H1 (cell line): ENCODE measurements at regions not wholly inside any gene's neighbourhood (a gene's known extent, or its start where the extent isn't known, plus 50 kb on each side); places are given as distances from the start of the nearest gene placed in this dataset.

ENCODE experiments used
- CTCF ChIA-PET: fragments of 300-600 bp; sonication (Branson Sonifier 250); formaldehyde crosslinking; loops from one replicate; lab custom pipeline; 2021; ENCODE audit not compliant: partially characterized antibody; lab: Charles Lee
- POLR2A ChIA-PET: fragments of 300-600 bp; sonication (Branson Sonifier 250); formaldehyde crosslinking; loops from one replicate; lab custom pipeline; 2021; ENCODE audit warnings: inconsistent platforms; ENCODE audit not compliant: partially characterized antibody; lab: Charles Lee
- DNase-seq, 2 experiments: peaks; one replicate each; pipeline versions ENCODE4 v3.0.0 to v3.0.0-alpha.2; 2010 to 2022; ENCODE audit warnings: low spot score in 2 of 2, low read depth in 1 of 2, mixed read lengths in 1 of 2
- FAIRE-seq: peaks from 2 replicates; lab custom pipeline; 2011; peaks lifted over from hg19 to GRCh38; lab: Jason Lieb, UNC
- H2AFZ ChIP-seq: 2 replicates; pipeline ENCODE4 v1.8.1; 2012; ENCODE audit warnings: low read length, inconsistent platforms
- H2AK5ac ChIP-seq: 2 replicates; pipeline ENCODE4 v1.6.1; 2013; ENCODE audit warnings: low read depth, low read length
- H2BK120ac ChIP-seq: replicated peaks from 2 replicates; pipeline ENCODE3; 2013; ENCODE audit warnings: low read depth, low read length, inconsistent platforms
- H2BK12ac ChIP-seq: 2 replicates; pipeline ENCODE4 v1.6.1; 2013; ENCODE audit warnings: low read depth, low read length
- H2BK15ac ChIP-seq: 2 replicates; pipeline ENCODE4 v1.6.1; 2013; ENCODE audit warnings: low read length
- H2BK20ac ChIP-seq: 2 replicates; pipeline ENCODE4 v1.6.1; 2013; ENCODE audit warnings: low read length
- H2BK5ac ChIP-seq: 2 replicates; pipeline ENCODE4 v1.6.1; 2013; ENCODE audit warnings: low read depth, low read length
- H3K14ac ChIP-seq: 2 replicates; pipeline ENCODE4 v1.6.1; 2013; ENCODE audit warnings: inconsistent platforms; ENCODE audit not compliant: insufficient read length
- H3K18ac ChIP-seq: 2 replicates; pipeline ENCODE4 v1.6.1; 2013; ENCODE audit warnings: low read length; ENCODE audit errors: extremely low read depth
- H3K23ac ChIP-seq: 2 replicates; pipeline ENCODE4 v1.6.1; 2013; ENCODE audit warnings: inconsistent platforms; ENCODE audit not compliant: insufficient read length
- H3K23me2 ChIP-seq: 2 replicates; pipeline ENCODE4 v1.6.1; 2013; ENCODE audit warnings: low read depth, low read length
- H3K27ac ChIP-seq: 2 replicates; pipeline ENCODE4 v1.6.1; 2011; ENCODE audit warnings: low read depth, low read length, inconsistent platforms
- H3K27me3 ChIP-seq, 4 experiments: replicated peaks in 1 of 4; 1 replicate in 1 of 4; 2 replicates in 3 of 4; pipeline versions ENCODE4 v1.6.1 to v1.8.1; 2011 to 2013; ENCODE audit warnings: low read length in 3 of 4, mild to moderate bottlenecking in 3 of 4, inconsistent platforms in 2 of 4, mixed read lengths in 2 of 4, moderate library complexity in 1 of 4; ENCODE audit not compliant: control insufficient read depth in 3 of 4, insufficient read depth in 3 of 4; ENCODE audit errors: extremely low read depth in 1 of 4
- H3K36me3 ChIP-seq, 4 experiments: 2 replicates each; pipeline versions ENCODE4 v1.6.1 to v1.8.1; 2011 to 2013; ENCODE audit warnings: mild to moderate bottlenecking in 4 of 4, low read length in 3 of 4, moderate library complexity in 2 of 4, control low read depth in 1 of 4, inconsistent platforms in 1 of 4; ENCODE audit not compliant: insufficient read depth in 4 of 4, control insufficient read depth in 2 of 4
- H3K4ac ChIP-seq: replicated peaks from 2 replicates; pipeline ENCODE3; 2013; ENCODE audit warnings: low read length, low read depth, mixed read lengths, inconsistent platforms; ENCODE audit not compliant: insufficient read length
- H3K4me1 ChIP-seq, 4 experiments: replicated peaks in 1 of 4; 1 replicate in 1 of 4; 2 replicates in 3 of 4; pipeline versions ENCODE4 v1.6.1 to v1.8.1; 2011 to 2013; ENCODE audit warnings: low read length in 3 of 4, inconsistent platforms in 2 of 4, mixed read lengths in 1 of 4; ENCODE audit not compliant: insufficient read depth in 4 of 4, control insufficient read depth in 3 of 4
- H3K4me2 ChIP-seq, 2 experiments: 2 replicates each; pipeline versions ENCODE4 v1.6.1 to v1.8.1; 2011 to 2013; ENCODE audit warnings: low read depth in 2 of 2, low read length in 2 of 2, control low read depth in 1 of 2, inconsistent platforms in 1 of 2, mild to moderate bottlenecking in 1 of 2; ENCODE audit not compliant: insufficient read depth in 1 of 2
- H3K4me3 ChIP-seq, 4 experiments: fragments of 200-600, 300-600 bp in 1 of 4; sonication (generic), shearing (Covaris generic), sonication (Bioruptor Twin) in 1 of 4; 2 replicates each; pipeline versions ENCODE4 v1.5.1 to v1.8.1; 2011 to 2016; ENCODE audit warnings: low read length in 4 of 4, low read depth in 3 of 4, control low read depth in 2 of 4, inconsistent platforms in 2 of 4, mild to moderate bottlenecking in 2 of 4, mixed read lengths in 1 of 4, moderate library complexity in 1 of 4; ENCODE audit not compliant: insufficient read depth in 2 of 4; ENCODE audit errors: extremely low read depth in 1 of 4
- H3K56ac ChIP-seq: replicated peaks from 2 replicates; pipeline ENCODE3; 2013; ENCODE audit warnings: low read depth, mild to moderate bottlenecking, mixed read lengths, low read length, inconsistent platforms; ENCODE audit not compliant: insufficient read length
- H3K79me1 ChIP-seq: 2 replicates; pipeline ENCODE4 v1.6.1; 2013; ENCODE audit warnings: low read depth, low read length, control low read depth
- H3K79me2 ChIP-seq, 2 experiments: 2 replicates each; pipeline versions ENCODE4 v1.6.1 to v1.8.1; 2012 to 2013; ENCODE audit warnings: low read length in 2 of 2, mild to moderate bottlenecking in 2 of 2, inconsistent platforms in 1 of 2; ENCODE audit not compliant: insufficient read depth in 2 of 2, control insufficient read depth in 1 of 2
- H3K9ac ChIP-seq, 4 experiments: replicated peaks in 1 of 4; 1 replicate in 1 of 4; 2 replicates in 3 of 4; pipeline versions ENCODE4 v1.6.1 to v1.8.1; 2011 to 2013; ENCODE audit warnings: low read depth in 3 of 4, low read length in 3 of 4, control low read depth in 2 of 4, mild to moderate bottlenecking in 2 of 4, moderate library complexity in 2 of 4, inconsistent platforms in 1 of 4; ENCODE audit errors: extremely low read depth in 1 of 4
- H3K9me3 ChIP-seq, 2 experiments: 2 replicates each; pipeline versions ENCODE4 v1.6.1 to v1.8.1; 2012 to 2013; ENCODE audit warnings: mild to moderate bottlenecking in 2 of 2, moderate library complexity in 2 of 2, control low read depth in 1 of 2, inconsistent platforms in 1 of 2, low read depth in 1 of 2, low read length in 1 of 2, mixed read lengths in 1 of 2; ENCODE audit not compliant: insufficient read depth in 2 of 2
- H4K20me1 ChIP-seq, 2 experiments: replicated peaks in 1 of 2; 2 replicates each; pipeline versions ENCODE3 to v1.8.1; 2011 to 2013; ENCODE audit warnings: inconsistent platforms in 2 of 2, low read length in 2 of 2, mild to moderate bottlenecking in 1 of 2; ENCODE audit not compliant: insufficient read depth in 2 of 2, control insufficient read depth in 1 of 2
- H4K5ac ChIP-seq: 2 replicates; pipeline ENCODE4 v1.6.1; 2013; ENCODE audit warnings: low read length, low read depth, mixed read lengths, inconsistent platforms; ENCODE audit not compliant: insufficient read length
- H4K8ac ChIP-seq: 2 replicates; pipeline ENCODE4 v1.8.0; 2013; ENCODE audit warnings: mild to moderate bottlenecking, moderate library complexity, low read length, inconsistent platforms; ENCODE audit not compliant: insufficient read depth; ENCODE audit errors: extremely low read depth
- H4K91ac ChIP-seq: replicated peaks from 2 replicates; pipeline ENCODE3; 2013; ENCODE audit warnings: low read length, mixed read lengths, inconsistent platforms; ENCODE audit not compliant: insufficient read length
- CBX5 ChIP-seq: fragments of 300-800, 300-1000 bp; sonication (generic); IDR thresholded peaks from 2 replicates; pipeline ENCODE4 v1.7.1; 2016; ENCODE audit warnings: antibody characterized with exemption, low read length, low read depth
- CEBPB ChIP-seq: IDR thresholded peaks from 2 replicates; pipeline ENCODE4 v1.6.1; 2012; ENCODE audit warnings: low read depth, low read length
- CHD2 ChIP-seq: IDR thresholded peaks from 2 replicates; pipeline ENCODE4 v1.6.1; 2012; ENCODE audit warnings: low read length, improper control_type of control experiment
- E2F6 ChIP-seq: IDR thresholded peaks from 2 replicates; pipeline ENCODE4 v1.6.1; 2012; ENCODE audit warnings: inconsistent platforms
- EP300 ChIP-seq, 2 experiments: IDR thresholded peaks; 1 replicate in 1 of 2; 2 replicates in 1 of 2; pipeline ENCODE4 v1.6.1; 2011 to 2012; ENCODE audit warnings: low read depth in 2 of 2, low read length in 2 of 2, mild to moderate bottlenecking in 2 of 2, borderline replicate concordance in 1 of 2, inconsistent platforms in 1 of 2, moderate library complexity in 1 of 2
- EZH2 ChIP-seq: fragments of 200-600 bp; sonication (generic); IDR thresholded peaks from 2 replicates; pipeline ENCODE4 v1.7.1; 2012; ENCODE audit warnings: low read depth, mild to moderate bottlenecking, moderate library complexity, low read length, inconsistent platforms; ENCODE audit not compliant: severe bottlenecking
- KDM5A ChIP-seq: fragments of 200-600 bp; IDR thresholded peaks from 2 replicates; pipeline ENCODE4 v1.7.1; 2012; ENCODE audit warnings: mild to moderate bottlenecking, low read length, inconsistent platforms, mixed read lengths
- POLR2A ChIP-seq, 2 experiments: IDR thresholded peaks; 1 replicate in 1 of 2; 2 replicates in 1 of 2; pipeline ENCODE4 v1.6.1; 2011; ENCODE audit warnings: low read depth in 2 of 2, low read length in 2 of 2, mild to moderate bottlenecking in 2 of 2; ENCODE audit errors: control extremely low read depth in 1 of 2
- POLR2AphosphoS5 ChIP-seq: IDR thresholded peaks from 2 replicates; pipeline ENCODE4 v1.6.1; 2011; ENCODE audit warnings: low read depth, low read length
- POU5F1 ChIP-seq: IDR thresholded peaks from 2 replicates; pipeline ENCODE4 v1.6.1; 2011; ENCODE audit warnings: low read depth, mild to moderate bottlenecking, low read length, moderate library complexity
- RBBP5 ChIP-seq: IDR thresholded peaks from 2 replicates; pipeline ENCODE4 v1.7.1; 2012; ENCODE audit warnings: low read depth, mild to moderate bottlenecking, inconsistent platforms, low read length, moderate library complexity, borderline replicate concordance
- USF2 ChIP-seq: IDR thresholded peaks from 2 replicates; pipeline ENCODE4 v1.6.1; 2011; ENCODE audit warnings: low read length, improper control_type of control experiment
- WGBS, 2 experiments: shearing (Covaris generic) in 1 of 2; methylation state at CpG; one replicate each; pipeline versions ENCODE4 v1.1.6 to v1.1.7; 2013 to 2015; ENCODE audit warnings: low lambda C conversion rate in 2 of 2, mixed read lengths in 2 of 2, inconsistent platforms in 1 of 2, low coverage in 1 of 2, missing lambda C conversion rate in 1 of 2; ENCODE audit not compliant: insufficient replicate concordance in 2 of 2, insufficient coverage in 1 of 2, insufficient read length in 1 of 2; ENCODE audit errors: extremely low coverage in 1 of 2, missing lambda C conversion rate in 1 of 2; 5-methylcytosine and 5-hydroxymethylcytosine counted together

- Histone ChIP-seq H4K8ac (no peak overlapping the region), H3K4me3 (no peak overlapping the region), H3K4me2 (no peak overlapping the region), H2BK15ac (no peak overlapping the region), H3K4me1 (peaks cover 0 to 2% (median 0%) of the 10 kb centered on the region in 4 experiments; a peak in 3 of 7 replicates), H3K27me3 (no peaks in the 10 kb centered on the region; a peak in 2 of 7 replicates), H3K4ac (no peak overlapping the region), H3K9ac (no peak overlapping the region), H3K14ac (no peak overlapping the region), H2AFZ (no peak overlapping the region), H4K91ac (no peak overlapping the region), H3K79me1 (no peaks in the 10 kb centered on the region), H4K5ac (no peak overlapping the region), H2BK20ac (no peak overlapping the region), H2BK12ac (no peak overlapping the region), H2BK120ac (no peak overlapping the region), H2AK5ac (no peak overlapping the region), H3K27ac (no peak overlapping the region), H3K23ac (no peak overlapping the region), H3K9me3 (peaks cover 3 to 4% of the 10 kb centered on the region in 2 experiments; a peak in 3 of 4 replicates), H3K23me2 (no peaks in the 10 kb centered on the region), H3K36me3 (no peaks in the 10 kb centered on the region), H3K56ac (no peak overlapping the region), H4K20me1 (no peaks in the 10 kb centered on the region), H3K18ac (no peak overlapping the region), H2BK5ac (no peak overlapping the region), H3K79me2 (no peaks in the 10 kb centered on the region)
- CTCF ChIA-PET, result interaction anchor here (1.1 to 3.4 kb wide), 4 partner anchors 12 to 98 kb away, joined by 3 to 20 read pairs (median 4); no protein-coding TSS in a partner anchor
- WGBS, 2 experiments, result 80% methylated on average over 8 of the region's 8 CpGs; no CpG with 5 or more reads in 1 of the 2 experiments
- POLR2A ChIA-PET, result interaction anchor here (1.3 kb wide), 1 partner anchor 9 kb away, joined by 3 read pairs; no protein-coding TSS in a partner anchor
- DNase-seq (no peak), FAIRE-seq (no peak)
- TF ChIP-seq KDM5A (no peak), EP300 (IDR thresholded peaks at IDR 0.05; ENCODE audit: borderline replicate concordance in 1 of 2, low read depth in 2 of 2, low read length in 2 of 2) (no peak), CEBPB (no peak), POLR2A (IDR thresholded peaks at IDR 0.05; ENCODE audit: control extremely low read depth in 1 of 2, low read depth in 2 of 2, low read length in 2 of 2) (no peak), E2F6 (no peak), POU5F1 (no peak), RBBP5 (no peak), USF2 (no peak), CHD2 (no peak), EZH2 (no peak), CBX5 (no peak), POLR2AphosphoS5 (no peak)
Measured at GRCh38 chr4:3845094-3845743, 79.0 kb downstream of the ADRA2C start.
